PC-9 (cell line): ENCODE measurements at regions not wholly inside any gene's neighbourhood (a gene's known extent, or its start where the extent isn't known, plus 50 kb on each side); places are given as distances from the start of the nearest gene placed in this dataset.

Experiments used
- BruUV-seq: library from RNA; stranded (reverse); fragments of 400-500 nt; replicated peaks from 2 replicates; lab custom pipeline; 2021; lab: Mats Ljungman, UMichigan
- CTCF ChIA-PET: fragments of 300-600 bp; sonication (Branson Sonifier 250); formaldehyde crosslinking; loops from one replicate; lab custom pipeline; 2022; ENCODE audit warnings: antibody characterized with exemption; lab: Charles Lee
- POLR2A ChIA-PET: fragments of 300-600 bp; sonication (Branson Sonifier 250); formaldehyde crosslinking; loops from one replicate; lab custom pipeline; 2022; ENCODE audit warnings: antibody characterized with exemption; ENCODE audit not compliant: unreplicated experiment; lab: Charles Lee
- DNase-seq, 2 experiments: peaks; one replicate each; pipeline versions ENCODE4 v3.0.0 to v3.0.0-alpha.2; 2015 to 2022; ENCODE audit warnings: mixed read lengths in 1 of 2
- H2AFZ ChIP-seq: fragments of 200-600 bp; sonication (generic); 2 replicates; pipeline ENCODE4 v1.8.1; 2017; ENCODE audit warnings: antibody characterized with exemption
- H3F3A ChIP-seq: fragments of 200-600 bp; sonication (generic); 2 replicates; pipeline ENCODE4 v1.8.1; 2017; ENCODE audit warnings: antibody characterized with exemption, mild to moderate bottlenecking, low read depth; ENCODE audit not compliant: insufficient read depth
- H3K27ac ChIP-seq: fragments of 200-600 bp; sonication (generic); 2 replicates; pipeline ENCODE4 v1.6.1; 2016; ENCODE audit warnings: mixed run types
- H3K27me3 ChIP-seq: fragments of 200-600 bp; sonication (generic); 2 replicates; pipeline ENCODE4 v1.6.1; 2016; ENCODE audit warnings: low read depth, mixed run types; ENCODE audit not compliant: insufficient read depth
- H3K36me3 ChIP-seq: fragments of 200-600 bp; sonication (generic); 2 replicates; pipeline ENCODE4 v1.6.1; 2016; ENCODE audit warnings: low read depth, mixed run types
- H3K4me1 ChIP-seq: fragments of 200-600 bp; sonication (generic); replicated peaks from 2 replicates; pipeline ENCODE4 v1.6.1; 2016; ENCODE audit warnings: mixed run types; ENCODE audit not compliant: insufficient read depth
- H3K4me2 ChIP-seq: fragments of 200-600 bp; sonication (generic); 2 replicates; pipeline ENCODE4 v1.6.1; 2017; ENCODE audit warnings: mixed run types
- H3K4me3 ChIP-seq: fragments of 200-600 bp; sonication (generic); 2 replicates; pipeline ENCODE4 v1.6.1; 2016; ENCODE audit warnings: mixed run types
- H3K79me2 ChIP-seq: fragments of 200-600 bp; sonication (generic); 2 replicates; pipeline ENCODE4 v1.6.1; 2017; ENCODE audit warnings: low read depth, mixed run types
- H3K9me2 ChIP-seq: fragments of 200-600 bp; sonication (generic); 2 replicates; pipeline ENCODE4 v1.8.1; 2017; ENCODE audit warnings: mild to moderate bottlenecking; ENCODE audit not compliant: insufficient read depth
- H3K9me3 ChIP-seq: fragments of 200-600 bp; sonication (generic); 2 replicates; pipeline ENCODE4 v1.8.1; 2016; ENCODE audit warnings: low read depth; ENCODE audit not compliant: insufficient read depth
- H4K20me1 ChIP-seq: fragments of 200-600 bp; sonication (generic); 2 replicates; pipeline ENCODE4 v1.8.1; 2017; ENCODE audit not compliant: insufficient read depth
- CTCF ChIP-seq: fragments of 200-600 bp; sonication (generic); conservative IDR thresholded peaks from 2 replicates; pipeline ENCODE4 v1.6.1; 2017; ENCODE audit warnings: mixed run types, antibody characterized with exemption, mild to moderate bottlenecking, moderate library complexity
- EZH2 ChIP-seq: fragments of 200-600 bp; sonication (generic); IDR thresholded peaks from 2 replicates; pipeline ENCODE4 v1.8.0; 2017; ENCODE audit warnings: antibody characterized with exemption, low read depth
- intact Hi-C: fragments of 100-400 bp; cut with micrococcal nuclease; formaldehyde crosslinking; loops from one replicate; pipeline ENCODE4 v1.10.0; 2022; ENCODE audit not compliant: unreplicated experiment

DNA sequence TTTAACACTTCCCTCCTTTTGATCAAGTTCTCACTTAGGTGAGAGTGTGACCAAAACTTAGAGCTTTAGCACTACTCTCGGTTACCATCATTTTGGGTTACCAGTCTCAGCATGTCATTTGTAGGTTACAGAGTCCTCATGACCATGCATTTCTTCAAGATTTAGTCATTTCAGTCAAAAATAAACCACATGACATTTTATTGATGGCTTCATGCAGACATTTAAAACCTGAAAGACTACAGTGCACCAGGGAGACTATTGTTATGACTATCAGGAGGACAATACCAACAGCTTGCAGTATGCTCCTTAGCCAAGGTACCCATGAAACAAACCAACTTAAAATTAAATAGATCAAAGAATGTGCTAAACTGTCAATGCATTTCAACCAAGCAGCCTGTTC lies 498.1 kb upstream of the FSTL5 start:
- H2AFZ ChIP-seq, result no peak overlapping the region
- no peak for TF ChIP-seq EZH2
- TF ChIP-seq CTCF, result no peak
- H3K4me1 ChIP-seq, result no peaks in the 10 kb centered on the region
- no peaks in the 10 kb centered on the region for H3K79me2 ChIP-seq
- CTCF ChIA-PET, result no interaction called here
- no peaks in the 10 kb centered on the region for H3K36me3 ChIP-seq
- no peak overlapping the region for H3K27ac ChIP-seq
- H3K4me3 ChIP-seq, result no peak overlapping the region
- POLR2A ChIA-PET, result no interaction called here
- no peaks in the 10 kb centered on the region for H3K27me3 ChIP-seq
- H3F3A ChIP-seq, result no peaks in the 10 kb centered on the region
- no TSS peak for BruUV-seq
- intact Hi-C loops, result no loop called here
- no peaks in the 10 kb centered on the region for H4K20me1 ChIP-seq
- H3K4me2 ChIP-seq, result no peak overlapping the region
- H3K9me3 ChIP-seq, result no peaks in the 10 kb centered on the region
- no peak for DNase-seq
- no peaks in the 10 kb centered on the region for H3K9me2 ChIP-seq

GRCh38 chr4:162659716-162660115 lies 495.9 kb upstream of the FSTL5 start:
- H3K79me2 ChIP-seq, result no peaks in the 10 kb centered on the region
- H3K36me3 ChIP-seq, result no peaks in the 10 kb centered on the region
- POLR2A ChIA-PET, result no interaction called here
- no peaks in the 10 kb centered on the region for H3K27me3 ChIP-seq
- no peaks in the 10 kb centered on the region for H3F3A ChIP-seq
- no peaks in the 10 kb centered on the region for H3K9me3 ChIP-seq
- no peaks in the 10 kb centered on the region for H3K4me1 ChIP-seq
- no peak overlapping the region for H3K4me3 ChIP-seq
- H3K9me2 ChIP-seq, result no peaks in the 10 kb centered on the region
- TF ChIP-seq EZH2 (no peak), CTCF (no peak)
- no TSS peak for BruUV-seq
- CTCF ChIA-PET, result no interaction called here
- no peaks in the 10 kb centered on the region for H4K20me1 ChIP-seq
- H3K4me2 ChIP-seq, result no peak overlapping the region
- intact Hi-C loops, result no loop called here
- no peak for DNase-seq
- H3K27ac ChIP-seq, result no peak overlapping the region
- H2AFZ ChIP-seq, result no peak overlapping the region

DNA sequence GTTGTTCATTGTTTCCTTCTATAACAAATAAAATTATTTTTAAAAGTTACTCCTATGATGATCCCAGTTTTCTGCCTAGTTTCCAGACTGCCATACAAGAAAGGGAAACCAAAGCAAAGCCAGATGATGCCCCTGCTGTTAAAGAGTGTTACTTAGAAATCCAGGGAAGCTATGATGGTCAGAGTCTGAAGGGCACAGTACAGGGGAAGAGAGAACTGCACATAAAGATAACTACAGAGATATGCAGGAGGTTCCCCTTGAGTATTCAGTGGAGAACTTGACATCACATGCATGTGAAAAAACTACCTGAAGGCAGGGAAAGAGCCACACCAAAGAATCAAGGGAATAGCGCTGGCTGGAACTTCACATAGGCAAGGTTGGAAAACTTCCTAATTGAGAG lies 494.2 kb upstream of the FSTL5 start:
- Histone ChIP-seq H4K20me1 (no peaks in the 10 kb centered on the region), H3K4me1 (no peaks in the 10 kb centered on the region), H3K4me2 (no peak overlapping the region), H3K9me2 (no peaks in the 10 kb centered on the region), H3K4me3 (no peak overlapping the region), H3F3A (no peaks in the 10 kb centered on the region), H2AFZ (no peak overlapping the region), H3K36me3 (no peaks in the 10 kb centered on the region), H3K27me3 (no peaks in the 10 kb centered on the region), H3K9me3 (no peaks in the 10 kb centered on the region), H3K27ac (no peak overlapping the region), H3K79me2 (no peaks in the 10 kb centered on the region)
- no TSS peak for BruUV-seq
- ChIA-PET CTCF (no interaction called here), POLR2A (no interaction called here)
- TF ChIP-seq CTCF (no peak), EZH2 (no peak)
- intact Hi-C loops, result no loop called here
- DNase-seq, result no peak
